ENCODE measurements at regions not wholly inside any gene's neighbourhood (a gene's known extent, or its start where the extent isn't known, plus 50 kb on each side); places are given as distances from the start of the nearest gene placed in this dataset.
"Not testable (repeated sequence)": the region's sequence is repeated elsewhere in the genome, so short reads cannot be mapped to it uniquely, and the experiment has no call there.

GRCh38 chr4:42309361-42310260 is 87.7 kb upstream of the SHISA3 start:
- no peak overlapping the region for H3K4me3 ChIP-seq (ENCODE audit: low read depth, low read length)
- no peaks in the 10 kb centered on the region for H3K27me3 ChIP-seq (ENCODE audit: control insufficient read depth, insufficient read depth, low read length)
- TF ChIP-seq CTCF (IDR thresholded peaks at IDR 0.05; ENCODE audit: insufficient read depth, low read length, poor library complexity, severe bottlenecking), result no peak
- no peaks in the 10 kb centered on the region for H3K36me3 ChIP-seq (ENCODE audit: control insufficient read depth, insufficient read depth, low read length)
- no peak for DNase-seq (ENCODE audit: low read depth)

GRCh38 chr4:42310358-42310757 is 86.9 kb upstream of the SHISA3 start:
- Histone ChIP-seq H3K27me3 (ENCODE audit: control insufficient read depth, insufficient read depth, low read length) (no peaks in the 10 kb centered on the region), H3K36me3 (ENCODE audit: control insufficient read depth, insufficient read depth, low read length) (no peaks in the 10 kb centered on the region), H3K4me3 (ENCODE audit: low read depth, low read length) (no peak overlapping the region)
- DNase-seq (ENCODE audit: low read depth), result no peak
- TF ChIP-seq CTCF (IDR thresholded peaks at IDR 0.05; ENCODE audit: insufficient read depth, low read length, poor library complexity, severe bottlenecking), result no peak

- no peaks in the 10 kb centered on the region for H3K36me3 ChIP-seq (ENCODE audit: control insufficient read depth, insufficient read depth, low read length)
- no peaks in the 10 kb centered on the region for H3K27me3 ChIP-seq (ENCODE audit: control insufficient read depth, insufficient read depth, low read length)
- no peak overlapping the region for H3K4me3 ChIP-seq (ENCODE audit: low read depth, low read length)
- TF ChIP-seq CTCF (IDR thresholded peaks at IDR 0.05; ENCODE audit: insufficient read depth, low read length, poor library complexity, severe bottlenecking), result no peak
- no peak for DNase-seq (ENCODE audit: low read depth)
Measured at GRCh38 chr4:42310806-42311205, 86.5 kb upstream of the SHISA3 start.

GRCh38 chr4:42311591-42311990 is 85.7 kb upstream of the SHISA3 start:
- no peak for DNase-seq (ENCODE audit: low read depth)
- Histone ChIP-seq H3K27me3 (ENCODE audit: control insufficient read depth, insufficient read depth, low read length) (no peaks in the 10 kb centered on the region), H3K4me3 (ENCODE audit: low read depth, low read length) (no peak overlapping the region), H3K36me3 (ENCODE audit: control insufficient read depth, insufficient read depth, low read length) (no peaks in the 10 kb centered on the region)
- TF ChIP-seq CTCF (IDR thresholded peaks at IDR 0.05; ENCODE audit: insufficient read depth, low read length, poor library complexity, severe bottlenecking), result no peak

GRCh38 chr4:42313420-42313819 is 83.9 kb upstream of the SHISA3 start:
- not testable (repeated sequence) for H3K27me3 ChIP-seq (ENCODE audit: control insufficient read depth, insufficient read depth, low read length); H3K36me3 ChIP-seq (ENCODE audit: control insufficient read depth, insufficient read depth, low read length); DNase-seq (ENCODE audit: low read depth); H3K4me3 ChIP-seq (ENCODE audit: low read depth, low read length)

- no peak for DNase-seq (ENCODE audit: low read depth)
- Histone ChIP-seq H3K4me3 (ENCODE audit: low read depth, low read length) (no peak overlapping the region), H3K27me3 (ENCODE audit: control insufficient read depth, insufficient read depth, low read length) (no peaks in the 10 kb centered on the region), H3K36me3 (ENCODE audit: control insufficient read depth, insufficient read depth, low read length) (no peaks in the 10 kb centered on the region)
- TF ChIP-seq CTCF (IDR thresholded peaks at IDR 0.05; ENCODE audit: insufficient read depth, low read length, poor library complexity, severe bottlenecking), result no peak
Measured at GRCh38 chr4:42313872-42314271, 83.4 kb upstream of the SHISA3 start.
